HT1080 (cell line): ENCODE measurements at regions not wholly inside any gene's neighbourhood (a gene's known extent, or its start where the extent isn't known, plus 50 kb on each side); places are given as distances from the start of the nearest gene placed in this dataset.
"Not testable (repeated sequence)": the region's sequence is repeated elsewhere in the genome, so short reads cannot be mapped to it uniquely, and the experiment has no call there.

Experiments used
- DNase-seq: peaks from one replicate; pipeline ENCODE4 v3.0.0-alpha.2; 2015; ENCODE audit warnings: low read depth

DNA sequence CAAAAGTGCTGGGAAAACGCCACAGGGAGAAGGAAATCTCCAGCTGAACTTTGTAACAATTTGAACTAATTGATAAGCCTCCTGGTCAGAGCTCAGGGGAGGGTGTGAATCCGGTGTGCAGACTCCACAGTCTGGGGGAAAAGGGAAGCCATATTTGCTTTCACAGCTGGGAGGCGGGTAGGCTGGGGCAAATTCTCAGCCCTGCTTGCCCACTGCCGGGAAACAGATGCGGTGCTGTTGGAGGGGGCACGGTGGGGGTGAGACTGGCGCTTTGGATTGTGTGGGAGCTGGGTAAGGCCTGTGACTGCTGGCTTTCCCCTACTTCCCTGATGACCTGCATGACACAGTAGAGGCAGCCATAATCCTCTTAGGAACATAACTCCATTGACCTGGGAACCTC is 134.8 kb downstream of the ADCYAP1 start:
- DNase-seq = no peak

DNA sequence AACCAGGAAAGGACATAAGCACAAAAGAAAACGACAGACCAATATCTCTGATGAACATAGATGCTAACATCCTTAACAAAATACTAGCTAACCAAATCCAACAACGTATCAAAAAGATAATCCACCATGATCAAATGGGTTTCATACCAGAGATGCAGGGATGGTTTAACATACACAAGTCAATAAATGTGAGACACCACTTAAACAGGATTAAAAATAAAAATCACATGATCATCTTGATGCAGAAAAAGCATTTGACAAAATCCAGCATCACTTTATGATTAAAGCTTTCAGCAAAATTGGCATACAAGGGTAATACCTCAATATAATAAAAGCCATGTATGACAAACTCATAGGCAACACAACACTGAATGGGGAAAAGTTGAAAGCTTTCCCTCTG is 138.4 kb downstream of the ADCYAP1 start:
- not testable (repeated sequence) for DNase-seq

DNA sequence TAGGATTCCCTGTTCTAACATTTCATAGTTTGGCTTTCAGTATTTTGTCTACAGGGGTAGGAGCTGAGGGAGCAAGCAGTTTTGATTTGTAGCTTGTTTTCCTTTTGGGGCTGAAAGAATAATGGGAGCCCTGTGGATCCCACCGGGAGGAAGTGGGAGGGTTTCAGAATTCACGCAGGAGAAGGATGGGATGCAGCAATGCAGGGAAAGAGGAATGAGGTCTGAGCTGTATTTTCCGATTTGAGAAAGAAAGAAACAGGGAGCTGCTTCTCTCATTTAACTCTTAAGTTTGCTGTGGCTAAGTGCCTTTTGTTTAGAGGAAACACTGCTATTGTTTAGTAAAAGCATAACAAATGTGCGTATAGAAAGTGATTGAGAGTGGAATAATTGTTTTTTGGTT is 141.0 kb downstream of the ADCYAP1 start:
- DNase-seq = no peak

DNA sequence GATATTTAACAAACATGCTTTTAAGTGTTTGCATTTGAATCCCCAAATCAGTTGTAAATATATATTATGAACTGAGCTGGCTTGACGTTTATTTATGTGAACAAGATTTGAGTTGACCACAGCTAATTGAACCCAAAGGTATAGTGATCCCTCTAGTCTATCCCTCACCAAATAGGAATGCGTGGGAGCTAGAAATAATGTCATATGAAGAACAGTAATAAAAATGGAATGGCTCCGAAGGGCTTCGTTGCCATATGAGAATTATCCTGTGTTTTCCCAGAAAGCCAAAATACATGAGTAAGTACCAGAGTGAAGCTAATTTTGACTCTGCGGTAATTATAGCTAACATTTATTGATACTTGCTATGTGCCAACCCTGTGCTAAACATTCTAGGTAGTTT is 142.7 kb downstream of the ADCYAP1 start:
- DNase-seq = peak; percentile 18

DNA sequence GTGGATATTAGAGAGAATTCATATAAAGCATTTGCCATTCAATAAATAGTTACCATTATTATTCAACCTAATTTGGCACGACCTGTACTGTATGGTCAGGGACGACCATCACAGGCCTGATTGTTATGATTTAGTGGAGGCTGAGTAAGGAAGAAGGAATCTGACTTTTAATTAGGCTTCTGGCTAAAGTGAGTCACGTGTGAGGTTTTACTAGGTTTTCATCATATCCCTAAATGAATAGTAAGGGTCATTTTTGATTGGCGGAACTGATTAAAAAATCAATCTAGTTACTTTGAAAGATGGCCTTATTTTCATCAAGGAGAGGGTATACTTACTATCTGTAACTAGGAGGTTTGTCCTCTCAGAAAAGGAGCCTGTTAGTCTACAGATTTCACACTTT is 143.4 kb downstream of the ADCYAP1 start:
- DNase-seq = peak; percentile 41

DNA sequence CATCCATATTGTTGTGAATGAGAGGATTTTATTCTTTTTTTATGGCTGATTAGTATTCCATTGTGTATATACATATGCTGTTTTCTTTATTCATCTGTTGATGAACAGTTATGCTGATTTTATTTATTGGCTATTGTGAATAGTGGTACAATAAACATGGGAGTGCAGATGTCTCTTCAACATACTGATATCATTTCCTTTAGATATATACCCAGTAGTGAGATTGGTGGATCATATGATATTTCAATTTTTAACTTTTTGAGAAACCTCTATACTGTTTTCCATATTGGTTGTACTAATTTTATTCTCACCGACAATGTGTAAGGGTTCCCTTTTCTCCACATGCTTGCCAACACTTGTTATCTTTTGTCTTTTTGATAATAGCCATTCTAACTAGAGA is 144.5 kb downstream of the ADCYAP1 start:
- DNase-seq = no peak

DNA sequence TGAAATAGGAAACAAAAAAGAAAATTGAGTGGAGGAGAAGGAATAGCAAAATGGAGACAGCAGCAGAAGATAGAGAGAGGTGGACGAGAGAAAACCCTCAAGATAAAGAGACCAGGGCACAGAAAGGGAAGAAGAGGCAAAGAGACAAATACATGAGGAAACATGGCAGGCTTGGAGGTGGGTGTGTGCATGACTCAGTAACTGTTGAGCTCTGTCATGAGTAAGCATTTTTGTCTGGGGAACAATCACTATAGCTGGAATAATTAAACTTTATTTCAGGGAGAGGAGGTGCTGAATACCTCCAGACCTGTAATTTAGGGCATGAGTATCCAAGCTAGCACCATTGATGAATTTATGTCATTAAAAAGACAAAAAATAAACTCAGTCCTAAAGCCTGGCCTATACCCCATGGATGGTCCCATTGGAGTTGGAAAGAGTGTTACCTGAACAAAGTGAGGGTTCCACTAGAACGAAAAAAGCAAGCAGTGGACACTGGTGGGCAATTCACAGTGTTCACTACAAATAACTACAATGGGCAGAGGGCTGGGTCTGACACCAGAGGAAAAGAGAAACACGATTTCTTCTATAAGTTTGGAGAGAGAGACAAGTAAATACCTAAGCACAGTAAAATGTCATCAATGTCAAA is 145.5 kb downstream of the ADCYAP1 start:
- peak; percentile 26 for DNase-seq

DNA sequence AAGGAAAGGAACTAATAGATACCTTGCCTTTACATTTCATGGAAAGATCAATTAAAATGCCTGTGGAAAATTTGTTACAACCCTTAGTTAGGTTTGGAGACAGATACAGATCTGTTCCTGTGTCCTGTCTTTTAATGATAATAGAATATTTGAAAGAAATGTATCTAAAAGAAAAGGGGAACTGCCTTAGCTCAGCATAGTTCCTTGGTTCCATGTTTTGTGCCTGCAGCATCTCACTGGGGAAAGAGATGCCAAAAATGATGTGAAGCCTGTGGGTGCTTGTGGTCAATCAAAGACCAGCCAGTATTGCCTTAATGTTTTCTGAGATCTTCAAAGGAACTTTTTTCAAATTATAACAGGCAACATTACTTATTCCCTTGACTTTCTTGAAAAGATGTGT is 147.6 kb downstream of the ADCYAP1 start:
- no peak for DNase-seq

DNA sequence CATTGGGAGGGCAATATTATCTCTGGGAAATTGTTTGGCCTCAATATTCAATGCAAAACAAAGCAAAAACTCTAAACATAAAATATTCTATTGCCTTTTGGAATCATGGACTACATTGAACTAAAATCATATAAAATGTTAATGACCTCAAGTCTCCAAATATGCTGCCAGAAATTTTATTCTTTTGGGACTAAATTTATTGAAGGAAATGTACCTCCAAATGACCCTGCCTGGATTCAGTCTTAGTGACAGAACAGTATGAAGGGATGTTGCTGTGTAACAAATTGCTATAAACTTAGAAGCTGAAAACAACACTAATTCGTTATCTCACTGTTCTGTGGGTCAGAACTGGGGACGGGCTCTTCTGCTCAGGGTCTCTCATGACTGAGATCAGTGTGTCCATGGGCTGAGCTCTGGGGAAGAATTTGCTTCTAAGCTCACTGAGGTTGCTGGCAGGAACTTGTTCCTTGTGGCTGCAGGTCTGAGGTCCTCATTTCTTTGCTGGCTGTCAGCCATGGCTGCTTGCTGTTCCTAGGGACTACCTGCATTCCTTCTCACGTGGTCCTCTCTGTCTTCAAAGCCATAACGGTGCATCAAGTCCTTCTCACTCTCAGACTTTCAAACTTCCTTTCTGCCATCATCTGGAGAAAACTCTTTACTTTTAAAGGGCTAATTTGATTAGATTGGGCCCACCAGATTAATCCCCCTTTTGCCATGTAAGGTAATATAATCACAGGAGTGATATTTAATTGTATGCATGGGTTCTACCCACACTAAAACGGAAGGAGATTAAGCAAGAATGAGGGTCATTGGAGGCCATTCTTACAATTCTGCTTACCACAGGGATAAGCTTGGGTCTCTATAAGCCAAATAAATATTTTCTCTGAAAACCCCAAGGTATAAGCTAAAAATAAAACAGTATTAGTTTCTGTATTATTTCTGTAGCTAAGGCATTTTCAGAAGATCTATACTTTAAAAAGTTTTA is 149.0 kb downstream of the ADCYAP1 start:
- no peak for DNase-seq

DNA sequence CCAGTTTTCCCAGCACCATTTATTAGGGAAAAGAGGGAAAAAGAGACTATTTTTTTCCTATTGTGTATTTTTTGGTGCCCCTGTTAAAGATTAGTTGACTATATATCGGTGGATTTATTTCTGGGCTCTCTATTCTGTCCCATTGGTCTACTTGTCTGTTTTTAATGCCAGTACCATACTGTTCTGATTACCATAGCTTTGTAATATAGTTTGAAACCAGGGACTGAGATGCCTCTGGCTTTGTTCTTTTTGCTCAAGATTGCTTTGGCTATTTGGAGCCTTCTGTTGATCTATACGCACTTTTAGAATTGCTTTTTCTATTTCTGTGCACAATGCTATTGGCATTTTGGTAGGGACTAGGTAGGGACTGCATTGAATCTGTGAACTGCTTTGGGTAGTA is 151.7 kb downstream of the ADCYAP1 start:
- no peak for DNase-seq

DNA sequence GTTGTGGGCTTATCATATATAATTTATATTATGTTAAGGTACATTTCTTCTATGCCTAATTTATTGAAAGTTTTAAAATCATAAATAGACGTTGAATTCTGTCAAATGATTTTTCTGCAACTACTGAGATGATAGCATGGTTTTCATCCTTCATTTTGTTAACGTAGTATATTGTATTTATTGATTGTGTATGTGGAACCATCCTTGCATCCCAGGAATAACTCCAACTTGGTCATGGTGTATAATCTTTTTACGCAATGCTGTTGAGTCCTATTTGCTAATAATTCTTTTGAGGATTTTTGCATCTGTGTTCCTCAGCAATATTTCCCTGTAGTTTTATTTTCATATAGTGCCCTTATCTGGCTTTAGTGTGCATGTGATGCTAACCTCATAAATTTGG is 152.7 kb downstream of the ADCYAP1 start:
- DNase-seq = no peak

DNA sequence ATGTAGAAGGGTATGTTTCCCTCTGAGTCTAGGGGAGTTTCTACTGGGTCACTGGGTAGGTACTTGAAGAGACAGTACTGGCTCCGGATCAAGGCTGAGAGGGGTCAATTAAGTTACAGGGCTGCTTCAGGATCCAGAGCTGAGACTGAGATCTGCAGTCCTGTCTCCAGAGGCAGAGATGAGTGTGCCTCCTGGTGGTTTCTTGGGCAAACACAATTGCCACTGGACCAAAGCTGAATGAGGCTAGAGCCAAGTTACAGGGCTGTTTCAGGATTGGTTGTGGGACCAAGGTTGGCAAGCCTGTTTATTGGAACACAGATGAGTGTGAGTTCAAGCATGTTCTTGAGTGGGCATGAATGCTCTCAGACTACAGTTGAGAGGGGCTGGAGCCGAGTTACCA is 157.9 kb downstream of the ADCYAP1 start:
- DNase-seq = no peak

DNA sequence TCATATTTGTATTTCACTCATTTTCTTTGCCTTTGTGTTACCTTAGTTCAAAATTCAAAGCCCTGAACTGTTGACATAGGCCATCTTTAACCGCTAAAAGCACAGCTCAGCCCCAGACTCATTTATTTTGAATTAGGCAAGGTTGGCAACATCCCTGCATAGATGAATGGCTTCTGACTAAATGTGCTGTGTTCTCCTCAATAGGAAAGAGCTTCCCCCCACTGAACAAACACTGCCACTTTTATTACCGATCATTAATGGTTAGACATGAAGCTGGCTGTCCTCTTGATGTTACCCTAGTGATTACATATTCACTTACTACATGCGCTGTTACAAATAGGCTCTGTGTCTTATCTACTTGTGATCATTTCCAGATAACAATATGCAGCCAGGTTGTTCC is 170.7 kb downstream of the ADCYAP1 start:
- no peak for DNase-seq

DNA sequence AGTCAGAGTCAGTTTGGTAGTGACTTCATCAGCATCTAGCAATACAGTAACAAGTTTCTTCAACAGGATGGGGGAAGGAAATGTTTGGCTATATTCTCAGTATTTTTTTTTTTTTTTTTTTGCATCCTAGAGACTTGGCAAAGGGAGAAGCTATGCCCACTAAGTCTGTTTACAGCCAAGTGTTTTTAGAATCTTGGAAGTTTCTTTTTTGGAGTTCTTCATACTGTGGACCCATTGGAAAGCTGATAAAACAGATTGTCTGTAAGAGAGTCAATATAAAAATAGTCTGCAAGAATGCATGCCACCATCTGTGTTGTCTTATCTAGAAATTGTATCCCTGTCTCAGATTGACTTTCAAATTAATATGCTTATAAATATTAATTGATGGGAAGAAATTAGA is 171.2 kb downstream of the ADCYAP1 start:
- no peak for DNase-seq

DNA sequence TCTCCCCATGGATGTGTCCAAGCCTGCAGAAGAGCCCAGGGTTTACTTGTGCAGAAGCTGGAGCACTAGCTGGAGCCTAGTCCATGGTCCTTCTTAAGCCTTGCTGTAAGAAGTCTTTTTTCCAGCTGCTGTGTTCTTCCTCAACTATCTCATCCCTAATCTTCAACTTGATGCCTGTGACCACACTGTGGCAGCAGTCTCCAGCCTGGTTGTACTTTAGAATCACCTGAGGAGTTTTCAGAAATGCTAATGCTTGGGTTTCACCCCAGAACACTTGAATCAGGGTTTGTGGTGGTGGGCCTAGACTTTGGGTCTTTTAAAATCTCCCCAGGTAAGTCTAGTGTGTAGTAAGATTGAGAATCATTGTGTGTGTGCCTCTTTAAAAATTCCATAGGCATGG is 173.6 kb downstream of the ADCYAP1 start:
- no peak for DNase-seq

DNA sequence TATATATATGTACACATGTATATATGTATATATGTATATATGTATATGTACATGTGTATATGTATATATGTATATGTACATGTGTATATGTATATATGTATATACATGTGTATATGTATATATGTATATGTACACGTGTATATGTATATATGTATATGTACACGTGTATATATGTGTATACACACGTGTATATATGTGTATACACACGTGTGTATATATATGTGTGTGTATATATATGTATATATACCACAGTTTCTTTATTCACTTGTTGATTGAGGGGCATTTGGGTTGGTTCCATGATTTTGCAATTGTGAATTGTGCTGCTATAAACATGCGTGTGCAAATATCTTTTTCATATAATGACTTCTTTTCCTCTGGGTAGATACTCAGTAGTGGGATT is 179.0 kb downstream of the ADCYAP1 start:
- not testable (repeated sequence) for DNase-seq

DNA sequence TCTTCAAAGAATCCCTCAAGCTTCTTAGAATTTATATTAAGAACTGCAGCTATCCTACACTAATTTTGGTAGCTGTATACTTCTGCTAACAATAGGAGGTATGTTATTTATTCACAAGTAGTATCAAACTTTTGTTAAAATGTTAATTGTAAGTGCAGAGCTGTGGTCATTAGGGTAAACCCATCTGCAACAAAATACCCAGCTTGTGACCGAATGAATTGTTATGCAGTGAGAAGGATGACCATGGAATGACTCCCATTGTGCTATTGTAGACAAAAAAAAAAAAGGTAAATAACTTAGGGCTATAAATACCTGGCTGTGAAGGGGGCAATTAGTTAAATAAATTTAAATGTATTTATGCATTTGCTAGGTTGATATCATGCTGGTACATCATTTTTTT is 186.1 kb downstream of the ADCYAP1 start:
- DNase-seq = no peak

DNA sequence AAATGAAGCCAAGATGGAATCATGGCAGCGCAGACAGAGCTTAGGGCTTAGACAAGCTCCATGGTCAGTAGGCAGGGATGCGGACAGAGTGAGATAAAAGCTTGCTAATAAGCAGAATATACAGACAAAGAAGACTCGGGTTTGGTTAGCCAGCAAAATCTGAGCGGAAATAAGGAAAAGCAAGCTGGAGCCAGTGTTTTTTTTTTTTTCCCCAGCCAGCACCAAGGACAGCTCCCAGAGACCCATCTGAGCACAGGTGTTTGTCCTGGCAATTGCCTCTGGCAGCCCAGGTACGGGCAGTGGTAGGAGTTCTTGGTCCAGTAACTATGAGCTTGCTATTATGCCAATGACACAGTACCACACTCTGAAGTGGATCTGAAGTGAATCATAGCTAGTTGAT is 187.6 kb downstream of the ADCYAP1 start:
- peak; percentile 35 for DNase-seq

DNA sequence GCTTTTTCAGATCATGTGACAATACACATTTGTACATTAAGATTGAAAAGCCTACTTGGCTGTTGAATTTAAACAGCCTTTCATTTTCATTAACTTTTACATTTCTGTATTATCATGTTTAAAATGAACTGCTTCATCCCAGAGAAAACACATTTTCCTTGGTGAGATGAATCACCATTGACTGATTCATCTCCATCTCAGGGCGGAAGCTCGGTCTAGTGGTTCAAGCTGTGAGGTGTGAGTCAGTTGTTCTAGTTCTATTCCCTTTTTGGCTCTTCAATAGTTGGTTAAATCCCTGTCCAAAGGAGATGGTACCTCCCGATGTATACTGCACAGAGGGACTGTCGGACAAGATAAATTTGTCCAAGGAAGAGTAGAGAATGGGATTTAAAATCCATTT is 189.7 kb downstream of the ADCYAP1 start:
- DNase-seq = peak; percentile 79

DNA sequence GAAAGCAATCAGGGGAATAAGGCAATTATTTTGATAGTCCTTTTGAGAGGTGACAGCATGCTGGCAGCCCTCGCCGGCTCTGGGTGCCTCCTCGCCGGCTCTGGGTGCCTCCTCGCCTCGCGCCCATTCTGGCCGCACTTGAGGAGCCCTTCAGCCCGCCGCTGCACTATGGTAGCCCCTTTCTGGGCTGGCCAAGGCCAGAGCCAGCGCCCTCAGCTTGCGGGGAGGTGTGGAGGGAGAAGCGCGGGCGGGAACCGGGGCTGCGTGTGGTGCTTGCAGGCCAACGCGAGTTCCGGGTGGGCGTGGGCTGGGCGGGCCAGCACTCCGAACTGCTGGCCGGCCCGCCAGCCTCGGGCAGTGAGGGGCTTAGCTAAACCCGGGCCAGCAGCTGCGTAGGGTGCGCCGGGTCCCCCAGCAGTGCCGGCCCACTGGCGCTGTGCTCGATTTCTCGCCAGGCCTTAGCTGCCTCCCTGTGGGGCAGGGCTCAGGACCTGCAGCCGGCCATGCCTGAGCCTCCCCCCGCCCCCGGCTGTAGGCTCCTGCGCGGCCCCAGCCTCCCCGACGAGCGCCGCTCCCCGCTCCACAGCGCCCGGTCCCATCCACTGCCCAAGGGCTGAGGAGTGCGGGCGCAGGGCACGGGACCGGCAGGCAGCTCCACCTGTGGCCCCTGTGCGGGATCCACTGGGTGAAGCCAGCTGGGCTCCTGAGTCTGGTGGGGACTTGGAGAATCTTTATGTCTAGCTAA is 193.5 kb downstream of the ADCYAP1 start:
- not testable (repeated sequence) for DNase-seq

DNA sequence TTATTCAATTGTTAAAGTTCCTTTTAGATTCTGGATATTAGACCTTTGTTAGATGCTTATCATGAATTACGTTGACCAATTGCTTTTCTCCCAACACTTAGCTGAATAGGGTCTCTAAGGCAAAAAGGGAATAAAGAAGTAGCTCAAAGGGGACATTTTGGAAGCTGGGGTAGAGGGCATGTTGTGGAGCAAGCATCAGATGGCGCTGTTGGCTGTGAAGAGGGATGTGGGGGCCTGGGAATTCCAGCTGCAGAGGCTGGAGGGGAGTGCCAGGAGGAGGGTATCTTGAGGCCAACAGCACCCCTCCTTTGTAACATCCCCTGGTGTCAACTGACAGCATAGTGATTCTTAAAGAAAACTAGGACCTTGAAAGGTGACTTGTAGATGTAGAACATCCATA is 198.2 kb downstream of the ADCYAP1 start:
- DNase-seq = no peak

DNA sequence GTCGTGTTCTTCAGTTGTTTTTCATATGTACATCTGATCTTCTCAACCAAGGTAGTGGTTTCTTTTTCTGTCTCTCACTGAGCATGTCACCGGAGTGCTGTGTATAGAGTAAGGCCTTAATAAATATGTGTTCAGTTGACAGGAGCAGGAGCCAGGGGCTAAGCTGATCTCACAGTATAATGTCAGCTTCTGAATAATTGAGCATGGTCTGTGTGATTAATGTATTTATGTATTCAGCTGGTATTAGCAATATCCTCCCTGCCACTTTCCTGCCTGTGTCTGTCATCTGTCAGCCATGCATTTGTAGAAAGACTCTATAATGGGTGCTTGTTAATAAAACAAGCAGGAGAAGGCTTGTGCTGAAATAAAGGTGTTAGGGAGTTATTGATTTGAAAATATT is 198.9 kb downstream of the ADCYAP1 start:
- no peak for DNase-seq
